Ammon's horn (tissue), 1 donor: ENCODE measurements at regions not wholly inside any gene's neighbourhood (a gene's known extent, or its start where the extent isn't known, plus 50 kb on each side); places are given as distances from the start of the nearest gene placed in this dataset.
"Not testable (repeated sequence)": the region's sequence is repeated elsewhere in the genome, so short reads cannot be mapped to it uniquely, and the experiment has no call there.

Experiments
- DNase-seq: peaks from one replicate; pipeline ENCODE4 v3.0.0-alpha.2; 2016; ENCODE audit warnings: low spot score

GRCh38 chr4:57173136-57173535, 63.0 kb upstream of the IGFBP7 start:
- not testable (repeated sequence) for DNase-seq

- no peak for DNase-seq
Observed at GRCh38 chr4:57172065-57172464, 61.9 kb upstream of the IGFBP7 start.

GRCh38 chr4:57168982-57169381, 58.8 kb upstream of the IGFBP7 start:
- DNase-seq = no peak

GRCh38 chr4:57163530-57164459, 53.6 kb upstream of the IGFBP7 start:
- DNase-seq = peak; percentile 93

GRCh38 chr4:57162499-57163019, 52.4 kb upstream of the IGFBP7 start:
- DNase-seq = no peak
